HepG2 (cell line): ENCODE measurements at regions not wholly inside any gene's neighbourhood (a gene's known extent, or its start where the extent isn't known, plus 50 kb on each side); places are given as distances from the start of the nearest gene placed in this dataset.

Experiments used
- ATAC-seq: fragments of 200-7000 bp; cut with Tn5 transposase; 3 replicates; pipeline ENCODE4 v1.9.1; 2020; ENCODE audit warnings: mild to moderate bottlenecking, moderate library complexity
- BruUV-seq: library from RNA; stranded (reverse); fragments of 400-500 nt; replicated peaks from 2 replicates; lab custom pipeline; 2021; lab: Mats Ljungman, UMichigan
- CTCF ChIA-PET: fragments of 300-600 bp; formaldehyde crosslinking; extraction: SDS; loops from one replicate; lab custom pipeline; 2021; ENCODE audit warnings: low total read pairs, inconsistent platforms, low intra/inter-chr PET ratio; lab: Yijun Ruan, JAX
- POLR2A ChIA-PET: fragments of 350-600 bp; sonication (Branson Sonifier 250); formaldehyde crosslinking; loops from one replicate; lab custom pipeline; 2020; ENCODE audit warnings: antibody characterized with exemption, inconsistent platforms; lab: Yijun Ruan, JAX
- DNase-seq: peaks from one replicate; pipeline ENCODE4 v3.0.0-alpha.2; 2015; ENCODE audit warnings: low spot score
- FAIRE-seq: peaks from 3 replicates; lab custom pipeline; 2011; peaks lifted over from hg19 to GRCh38; lab: Jason Lieb, UNC
- H2AFZ ChIP-seq: one replicate; pipeline ENCODE4 v1.6.1; 2011; ENCODE audit warnings: low read length, inconsistent platforms
- H3K27ac ChIP-seq: fragments of 300-600 bp; 3 replicates; pipeline ENCODE4 v1.8.0; 2011; ENCODE audit warnings: mixed run types, mild to moderate bottlenecking, mixed read lengths, low read length, inconsistent platforms; ENCODE audit not compliant: insufficient read depth; ENCODE audit errors: extremely low read length
- H3K27me3 ChIP-seq, 2 experiments: fragments of 200-600 bp in 1 of 2; 2 replicates in 1 of 2; 3 replicates in 1 of 2; pipeline versions ENCODE4 v1.6.0 to v1.8.0; 2011; ENCODE audit warnings: low read length in 2 of 2, mild to moderate bottlenecking in 2 of 2, moderate library complexity in 2 of 2, inconsistent platforms in 1 of 2; ENCODE audit not compliant: insufficient read depth in 2 of 2, control insufficient read depth in 1 of 2
- H3K36me3 ChIP-seq, 2 experiments: fragments of 200-600 bp in 1 of 2; replicated peaks in 1 of 2; 2 replicates in 1 of 2; 3 replicates in 1 of 2; pipeline versions ENCODE4 v1.5.1 to v1.8.0; 2011; ENCODE audit warnings: low read length in 2 of 2, inconsistent platforms in 1 of 2; ENCODE audit not compliant: insufficient read depth in 2 of 2, control insufficient read depth in 1 of 2
- H3K4me1 ChIP-seq: 2 replicates; pipeline ENCODE4 v1.5.1; 2012; ENCODE audit warnings: low read length, inconsistent platforms; ENCODE audit not compliant: insufficient read depth
- H3K4me2 ChIP-seq: 2 replicates; pipeline ENCODE4 v1.6.0; 2011; ENCODE audit warnings: low read depth, low read length, inconsistent platforms
- H3K4me3 ChIP-seq, 3 experiments: fragments of 200-600 bp in 1 of 3; sonication (generic), shearing (Covaris generic) in 1 of 3; replicated peaks in 1 of 3; 2 replicates each; pipeline ENCODE4 v1.5.1; 2011 to 2016; ENCODE audit warnings: low read length in 3 of 3, inconsistent platforms in 2 of 3, low read depth in 2 of 3, mild to moderate bottlenecking in 2 of 3, control low read depth in 1 of 3, mixed read lengths in 1 of 3; ENCODE audit not compliant: insufficient read depth in 1 of 3
- H3K79me2 ChIP-seq: one replicate; pipeline ENCODE4 v1.6.1; 2011; ENCODE audit warnings: low read length, inconsistent platforms; ENCODE audit not compliant: insufficient read depth
- H3K9ac ChIP-seq: 2 replicates; pipeline ENCODE4 v1.6.0; 2011; ENCODE audit warnings: mild to moderate bottlenecking, low read depth, low read length, inconsistent platforms; ENCODE audit not compliant: insufficient read depth
- H3K9me3 ChIP-seq: 2 replicates; pipeline ENCODE4 v1.5.1; 2012; ENCODE audit warnings: mild to moderate bottlenecking, low read length
- H4K20me1 ChIP-seq: 2 replicates; pipeline ENCODE4 v1.6.0; 2011; ENCODE audit warnings: inconsistent platforms, mild to moderate bottlenecking, low read length, moderate library complexity; ENCODE audit not compliant: insufficient read depth
- E2F5 ChIP-seq: sonication (generic); formaldehyde crosslinking; conservative IDR thresholded peaks from 2 replicates; pipeline ENCODE4 v1.4.0; 2020; ENCODE audit warnings: missing genetic modification reagents
- HNRNPK ChIP-seq: fragments of 200-400 bp; formaldehyde crosslinking; IDR thresholded peaks from 2 replicates; pipeline ENCODE4 v1.6.1; 2018; ENCODE audit warnings: low read length, low read depth, moderate library complexity, mild to moderate bottlenecking; ENCODE audit not compliant: poor library complexity, severe bottlenecking
- MED1 ChIP-seq: sonication (generic); formaldehyde crosslinking; IDR thresholded peaks from 2 replicates; pipeline ENCODE4 v1.4.0; 2020; ENCODE audit warnings: missing genetic modification reagents
- MYC ChIP-seq: sonication (generic); formaldehyde crosslinking; IDR thresholded peaks from 2 replicates; pipeline ENCODE4 v1.9.0; 2021; ENCODE audit warnings: missing genetic modification reagents, borderline replicate concordance
- NBN ChIP-seq: fragments of 450-650 bp; conservative IDR thresholded peaks from 2 replicates; pipeline ENCODE4 v1.6.1; 2017
- TBX3 ChIP-seq: fragments of 450-650 bp; IDR thresholded peaks from 2 replicates; pipeline ENCODE4 v1.6.1; 2017; ENCODE audit warnings: antibody characterized with exemption, mild to moderate bottlenecking, inconsistent platforms, borderline replicate concordance
- TCF12 ChIP-seq, 2 experiments: fragments of 450-650 bp in 1 of 2; sonication (generic) in 1 of 2; formaldehyde crosslinking in 1 of 2; IDR thresholded peaks; 2 replicates each; pipeline versions ENCODE4 v1.6.1 to v1.8.0; 2017 to 2022; ENCODE audit warnings: antibody characterized with exemption in 1 of 2, mild to moderate bottlenecking in 1 of 2, missing genetic modification reagents in 1 of 2, moderate library complexity in 1 of 2
- TEAD3 ChIP-seq: optimal IDR thresholded peaks from 2 replicates; pipeline ENCODE3; 2016; ENCODE audit warnings: borderline replicate concordance
- ZBTB1 ChIP-seq: sonication (generic); formaldehyde crosslinking; IDR thresholded peaks from 2 replicates; pipeline ENCODE4 v1.4.0; 2020; ENCODE audit warnings: missing genetic modification reagents, borderline replicate concordance
- ZNF362 ChIP-seq: sonication (generic); formaldehyde crosslinking; IDR thresholded peaks from 2 replicates; pipeline ENCODE4 v1.4.0; 2020; ENCODE audit warnings: missing genetic modification reagents, mild to moderate bottlenecking, borderline replicate concordance
- ZNF790 ChIP-seq: sonication (generic); formaldehyde crosslinking; IDR thresholded peaks from 2 replicates; pipeline ENCODE4 v1.8.0; 2022; ENCODE audit warnings: missing genetic modification reagents, mild to moderate bottlenecking, borderline replicate concordance
- ZXDC ChIP-seq: sonication (generic); formaldehyde crosslinking; IDR thresholded peaks from 2 replicates; pipeline ENCODE4 v1.5.0; 2020; ENCODE audit warnings: mild to moderate bottlenecking, missing genetic modification reagents
- WGBS: methylation state at CpG from one replicate; pipeline ENCODE4 v1.1.6; 2017; ENCODE audit warnings: low lambda C conversion rate; 5-methylcytosine and 5-hydroxymethylcytosine counted together
- in situ Hi-C: cut with HindIII; loops from 2 replicates; pipeline ENCODE4 v1.10.0; 2017; ENCODE audit warnings: low pct_unique_long_range_greater_than_20kb; ENCODE audit not compliant: extremely low pct_ligation_motif_present
- intact Hi-C: fragments of 100-400 bp; cut with micrococcal nuclease; formaldehyde crosslinking; loops from one replicate; pipeline ENCODE4 v1.10.0; 2022; ENCODE audit not compliant: unreplicated experiment

GRCh38 chr9:89865357-89865756, 260.5 kb downstream of the GADD45G start:
- in situ Hi-C loops: no loop called here
- CTCF ChIA-PET: no interaction called here
- TF ChIP-seq NBN: no peak
- TF ChIP-seq MYC: no peak
- no peak for TF ChIP-seq E2F5 (CRISPR knock-in tag)
- no peak for TF ChIP-seq ZNF790
- no peak for TF ChIP-seq TCF12 (IDR thresholded peaks at IDR 0.05)
- no peak for TF ChIP-seq TCF12 (CRISPR knock-in tag; IDR thresholded peaks at IDR 0.05)
- no peak for TF ChIP-seq ZBTB1 (CRISPR knock-in tag)
- no peak for TF ChIP-seq HNRNPK
- TF ChIP-seq TEAD3 (CRISPR knock-in tag): no peak
- DNase-seq (no peak), ATAC-seq (no peak), FAIRE-seq (no peak)
- H3K9me3 ChIP-seq: no peaks in the 10 kb centered on the region
- H3K9ac ChIP-seq: no peak overlapping the region
- H2AFZ ChIP-seq: no peak overlapping the region
- no peak overlapping the region for H3K4me2 ChIP-seq
- WGBS: 5% methylated on average over 4 of the region's 8 CpGs
- no peak overlapping the region for H3K4me3 ChIP-seq
- H3K27me3 ChIP-seq: peaks cover 1 to 3% of the 10 kb centered on the region in 2 experiments; a peak in 1 of 5 replicates
- no TSS peak for BruUV-seq
- no peaks in the 10 kb centered on the region for H4K20me1 ChIP-seq
- H3K36me3 ChIP-seq: no peaks in the 10 kb centered on the region
- POLR2A ChIA-PET: no interaction called here
- H3K27ac ChIP-seq: no peak overlapping the region
- H3K4me1 ChIP-seq: no peaks in the 10 kb centered on the region
- no peaks in the 10 kb centered on the region for H3K79me2 ChIP-seq
- intact Hi-C loops: no loop called here

DNA sequence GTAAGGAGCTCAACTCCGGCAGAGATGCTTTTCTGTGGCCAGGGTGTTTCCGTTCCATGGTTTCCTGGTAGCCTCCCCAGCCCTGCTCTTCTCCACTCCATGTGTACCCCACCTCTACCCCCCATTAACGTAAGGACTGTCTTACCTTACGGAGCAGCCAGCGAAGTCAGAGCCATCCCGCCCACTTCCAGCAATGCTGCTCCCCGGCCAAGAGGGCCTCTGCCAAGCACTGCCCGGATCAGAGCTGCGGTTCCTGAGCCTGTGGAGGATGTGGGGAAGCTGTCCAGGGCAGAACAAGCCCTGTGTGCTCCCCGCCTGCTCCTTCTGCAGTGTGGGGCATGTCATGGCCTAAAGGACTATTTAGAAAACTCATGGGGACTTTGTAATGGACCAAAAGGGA, 261.2 kb downstream of the GADD45G start:
- Histone ChIP-seq H3K4me1 (no peaks in the 10 kb centered on the region), H3K4me2 (no peak overlapping the region), H4K20me1 (no peaks in the 10 kb centered on the region), H3K79me2 (no peaks in the 10 kb centered on the region), H3K4me3 (no peak overlapping the region), H2AFZ (no peak overlapping the region), H3K27me3 (peaks cover 1 to 3% of the 10 kb centered on the region in 2 experiments; a peak in 1 of 5 replicates), H3K9ac (no peak overlapping the region), H3K27ac (no peak overlapping the region), H3K9me3 (no peaks in the 10 kb centered on the region), H3K36me3 (no peaks in the 10 kb centered on the region)
- POLR2A ChIA-PET: no interaction called here
- CTCF ChIA-PET: no interaction called here
- no TSS peak for BruUV-seq
- intact Hi-C loops (no loop called here), in situ Hi-C loops (no loop called here)
- DNase-seq (no peak), FAIRE-seq (no peak), ATAC-seq (no peak)
- 45% methylated on average over 9 of the region's 10 CpGs for WGBS
- TF ChIP-seq ZXDC (CRISPR knock-in tag) (no peak), TBX3 (no peak), ZNF362 (CRISPR knock-in tag) (no peak), MED1 (CRISPR knock-in tag) (no peak)
